ENCODE measurements at regions not wholly inside any gene's neighbourhood (a gene's known extent, or its start where the extent isn't known, plus 50 kb on each side); places are given as distances from the start of the nearest gene placed in this dataset.

GRCh38 chr7:108736221-108736891, 166.7 kb downstream of the DNAJB9 start:
- TF ChIP-seq POLR2A (IDR thresholded peaks at IDR 0.05) (no peak), CTCF (IDR thresholded peaks at IDR 0.05 in 4 of 5, conservative IDR thresholded peaks at IDR 0.05 in 1 of 5) (no peak)
- H3K36me3 ChIP-seq = no peaks in the 10 kb centered on the region
- no peak overlapping the region for H3K4me3 ChIP-seq
- no peaks in the 10 kb centered on the region for H3K9me3 ChIP-seq
- H3K27ac ChIP-seq = no peak overlapping the region
- DNase-seq (no peak), ATAC-seq (no peak)
- no peaks in the 10 kb centered on the region for H3K4me1 ChIP-seq
- intact Hi-C loops (cut with DNase I; ENCODE audit: low total_unique reads) (no loop called here), in situ Hi-C loops (cut with MboI; ENCODE audit: low sequenced_read_pairs in 4 of 4) (no loop called here)
- H3K27me3 ChIP-seq = no peaks in the 10 kb centered on the region

GRCh38 chr7:108770981-108771745, 201.5 kb downstream of the DNAJB9 start:
- Histone ChIP-seq H3K4me3 (no peak overlapping the region), H3K27me3 (no peaks in the 10 kb centered on the region), H3K4me1 (no peaks in the 10 kb centered on the region), H3K27ac (no peak overlapping the region), H3K9me3 (no peaks in the 10 kb centered on the region), H3K36me3 (no peaks in the 10 kb centered on the region)
- intact Hi-C loops (cut with DNase I; ENCODE audit: low total_unique reads) = no loop called here
- no peak for TF ChIP-seq POLR2A (IDR thresholded peaks at IDR 0.05)
- TF ChIP-seq CTCF (IDR thresholded peaks at IDR 0.05 in 4 of 5, conservative IDR thresholded peaks at IDR 0.05 in 1 of 5) = no peak
- ATAC-seq = no peak
- in situ Hi-C loops (cut with MboI; ENCODE audit: low sequenced_read_pairs in 4 of 4) = no loop called here
- DNase-seq = no peak

- intact Hi-C loops (cut with DNase I; ENCODE audit: low total_unique reads) = no loop called here
- Histone ChIP-seq H3K36me3 (no peaks in the 10 kb centered on the region), H3K27ac (no peak overlapping the region), H3K27me3 (no peaks in the 10 kb centered on the region), H3K4me1 (no peaks in the 10 kb centered on the region), H3K9me3 (no peaks in the 10 kb centered on the region), H3K4me3 (no peak overlapping the region)
- ATAC-seq (no peak), DNase-seq (no peak)
- TF ChIP-seq POLR2A (IDR thresholded peaks at IDR 0.05) (no peak), CTCF (IDR thresholded peaks at IDR 0.05 in 4 of 5, conservative IDR thresholded peaks at IDR 0.05 in 1 of 5) (no peak)
- in situ Hi-C loops (cut with MboI; ENCODE audit: low sequenced_read_pairs in 4 of 4) = no loop called here
Measured at GRCh38 chr7:108771853-108772252, 202.2 kb downstream of the DNAJB9 start.

GRCh38 chr7:108777966-108778365, 208.3 kb downstream of the DNAJB9 start:
- TF ChIP-seq POLR2A (IDR thresholded peaks at IDR 0.05) (no peak), CTCF (IDR thresholded peaks at IDR 0.05 in 4 of 5, conservative IDR thresholded peaks at IDR 0.05 in 1 of 5) (no peak)
- Histone ChIP-seq H3K27ac (no peak overlapping the region), H3K36me3 (no peaks in the 10 kb centered on the region), H3K27me3 (no peaks in the 10 kb centered on the region), H3K4me1 (no peaks in the 10 kb centered on the region), H3K9me3 (no peaks in the 10 kb centered on the region), H3K4me3 (no peak overlapping the region)
- intact Hi-C loops (cut with DNase I; ENCODE audit: low total_unique reads) = no loop called here
- in situ Hi-C loops (cut with MboI; ENCODE audit: low sequenced_read_pairs in 4 of 4) = no loop called here
- no peak for DNase-seq
- no peak for ATAC-seq
